ENCODE measurements at regions not wholly inside any gene's neighbourhood (a gene's known extent, or its start where the extent isn't known, plus 50 kb on each side); places are given as distances from the start of the nearest gene placed in this dataset.
"Not testable (repeated sequence)": the region's sequence is repeated elsewhere in the genome, so short reads cannot be mapped to it uniquely, and the experiment has no call there.

DNA sequence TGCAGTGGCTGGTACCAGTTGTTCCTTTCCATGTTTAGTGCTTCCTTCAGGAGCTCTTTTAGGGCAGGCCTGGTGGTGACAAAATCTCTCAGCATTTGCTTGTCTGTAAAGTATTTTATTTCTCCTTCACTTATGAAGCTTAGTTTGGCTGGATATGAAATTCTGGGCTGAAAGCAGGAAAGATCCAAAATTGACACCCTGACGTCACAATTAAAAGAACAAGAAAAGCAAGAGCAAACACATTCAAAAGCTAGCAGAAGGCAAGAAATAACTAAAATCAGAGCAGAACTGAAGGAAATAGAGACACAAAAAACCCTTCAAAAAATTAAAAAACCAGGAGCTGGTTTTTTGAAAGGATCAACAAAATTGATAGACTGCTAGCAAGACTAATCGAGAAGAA lies 382.4 kb upstream of the PTCHD4 start:
- TF ChIP-seq, protein P1, sequence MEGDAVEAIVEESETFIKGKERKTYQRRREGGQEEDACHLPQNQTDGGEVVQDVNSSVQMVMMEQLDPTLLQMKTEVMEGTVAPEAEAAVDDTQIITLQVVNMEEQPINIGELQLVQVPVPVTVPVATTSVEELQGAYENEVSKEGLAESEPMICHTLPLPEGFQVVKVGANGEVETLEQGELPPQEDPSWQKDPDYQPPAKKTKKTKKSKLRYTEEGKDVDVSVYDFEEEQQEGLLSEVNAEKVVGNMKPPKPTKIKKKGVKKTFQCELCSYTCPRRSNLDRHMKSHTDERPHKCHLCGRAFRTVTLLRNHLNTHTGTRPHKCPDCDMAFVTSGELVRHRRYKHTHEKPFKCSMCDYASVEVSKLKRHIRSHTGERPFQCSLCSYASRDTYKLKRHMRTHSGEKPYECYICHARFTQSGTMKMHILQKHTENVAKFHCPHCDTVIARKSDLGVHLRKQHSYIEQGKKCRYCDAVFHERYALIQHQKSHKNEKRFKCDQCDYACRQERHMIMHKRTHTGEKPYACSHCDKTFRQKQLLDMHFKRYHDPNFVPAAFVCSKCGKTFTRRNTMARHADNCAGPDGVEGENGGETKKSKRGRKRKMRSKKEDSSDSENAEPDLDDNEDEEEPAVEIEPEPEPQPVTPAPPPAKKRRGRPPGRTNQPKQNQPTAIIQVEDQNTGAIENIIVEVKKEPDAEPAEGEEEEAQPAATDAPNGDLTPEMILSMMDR (IDR thresholded peaks at IDR 0.05; ENCODE audit: low read length), result not testable (repeated sequence)
- not testable (repeated sequence) for TF ChIP-seq EZH2 (IDR thresholded peaks at IDR 0.05; ENCODE audit: borderline replicate concordance, low read length)

All from OCI-LY1 (cell line).